ENCODE measurements at regions not wholly inside any gene's neighbourhood (a gene's known extent, or its start where the extent isn't known, plus 50 kb on each side); places are given as distances from the start of the nearest gene placed in this dataset.

DNA sequence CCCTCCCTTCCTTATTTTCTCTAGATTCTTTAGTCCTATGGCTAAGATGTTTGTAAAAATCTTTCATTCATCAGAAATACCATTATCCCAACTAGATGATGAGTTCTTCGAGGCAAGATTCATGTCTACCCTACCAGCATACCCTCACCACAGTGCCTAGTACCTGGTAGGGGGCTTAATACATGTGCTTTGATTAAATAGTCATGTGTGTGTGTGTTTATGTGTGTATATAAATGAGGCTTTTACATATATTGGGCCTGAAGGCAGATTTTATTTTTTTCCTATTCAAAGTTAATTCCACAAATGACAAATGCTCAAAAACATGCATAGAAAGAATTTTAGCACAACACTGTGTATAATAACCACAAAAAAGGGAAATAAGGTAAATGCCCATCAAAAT, 193.0 kb upstream of the IRX3 start:
- no peak for DNase-seq (ENCODE audit: low spot score)

DNA sequence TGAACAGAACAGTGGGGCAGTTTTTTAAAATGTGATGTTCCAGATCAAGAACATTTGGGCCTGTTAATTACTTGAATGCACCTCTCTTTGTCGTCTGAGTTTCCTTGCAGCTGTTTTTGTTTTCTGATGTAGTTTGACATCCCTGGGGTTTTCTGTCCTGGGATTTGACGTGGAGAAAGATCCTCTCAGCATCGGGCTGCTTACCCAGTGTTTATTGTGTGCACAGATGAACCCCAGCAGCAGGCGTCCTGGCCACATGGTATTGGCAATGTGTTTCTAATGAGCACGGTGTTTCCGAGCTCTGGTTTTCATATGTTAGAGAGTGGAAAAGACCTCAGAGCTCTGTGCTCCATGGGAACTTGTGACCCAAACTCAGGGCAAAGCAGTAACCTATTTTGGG, 191.1 kb upstream of the IRX3 start:
- DNase-seq (ENCODE audit: low spot score): no peak

DNA sequence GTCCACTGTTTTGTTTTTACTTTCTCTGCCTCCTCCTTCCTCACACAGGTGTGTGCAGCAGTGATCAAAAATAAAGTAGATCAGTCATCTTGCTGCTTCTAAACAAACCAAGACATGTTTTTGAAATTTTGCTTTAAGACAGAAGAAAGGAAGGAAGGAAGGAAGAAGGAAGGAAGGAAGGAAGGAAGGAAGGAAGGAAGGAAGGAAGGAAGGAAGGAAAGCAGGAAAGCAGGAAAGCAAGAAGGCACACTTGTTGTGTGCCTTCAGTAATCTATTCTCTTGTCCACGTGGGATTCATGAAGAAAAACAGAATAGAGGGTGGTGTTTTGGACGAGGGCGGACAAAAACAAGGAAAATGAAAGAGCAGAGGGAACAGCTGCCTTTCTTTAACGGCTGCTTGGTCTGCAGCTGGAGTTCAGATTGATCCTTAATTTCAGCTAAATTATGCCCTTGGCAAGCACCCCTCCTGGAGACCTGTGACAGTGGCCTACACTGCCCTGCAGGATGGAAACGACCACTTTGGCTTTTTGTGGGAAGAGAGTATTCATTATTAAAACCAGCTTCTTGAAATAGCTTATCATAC, 188.5 kb upstream of the IRX3 start:
- no peak for DNase-seq (ENCODE audit: low spot score)

DNA sequence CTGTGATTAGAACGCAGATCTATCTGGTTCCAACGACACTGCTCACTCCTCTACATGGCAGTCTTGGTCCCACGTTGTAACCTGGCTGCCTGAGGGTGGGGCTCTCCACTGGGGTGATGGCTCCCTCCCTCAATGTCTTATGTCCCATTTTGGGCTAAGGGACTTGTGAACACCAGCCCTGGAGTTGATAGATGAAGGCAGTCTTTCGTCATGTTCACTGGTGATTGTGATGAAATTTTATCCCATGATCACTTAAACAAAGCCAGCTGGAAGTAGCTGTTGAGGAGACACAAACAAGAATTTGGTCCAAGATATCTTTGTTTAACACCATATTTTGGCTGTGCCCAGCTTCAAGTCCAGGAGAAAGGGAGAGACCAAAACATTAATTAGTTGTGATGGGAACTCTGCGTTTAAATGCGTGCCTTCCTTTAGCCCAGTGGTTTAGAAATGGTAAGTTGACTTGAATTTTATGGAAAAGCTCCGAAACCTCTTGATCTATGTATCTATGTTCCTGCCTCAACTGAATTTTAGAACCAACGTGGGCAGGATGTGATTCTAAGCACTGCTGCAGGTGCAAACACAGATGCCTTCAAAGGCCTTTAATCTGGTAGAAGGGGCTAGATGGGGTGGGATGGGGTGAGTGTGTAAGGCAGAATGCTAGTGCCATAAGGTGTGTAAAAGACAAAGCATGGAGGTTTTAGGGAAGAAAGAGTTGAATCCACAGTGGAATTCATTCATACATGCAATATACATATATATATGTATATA, 186.8 kb upstream of the IRX3 start:
- DNase-seq (ENCODE audit: low spot score): no peak

DNA sequence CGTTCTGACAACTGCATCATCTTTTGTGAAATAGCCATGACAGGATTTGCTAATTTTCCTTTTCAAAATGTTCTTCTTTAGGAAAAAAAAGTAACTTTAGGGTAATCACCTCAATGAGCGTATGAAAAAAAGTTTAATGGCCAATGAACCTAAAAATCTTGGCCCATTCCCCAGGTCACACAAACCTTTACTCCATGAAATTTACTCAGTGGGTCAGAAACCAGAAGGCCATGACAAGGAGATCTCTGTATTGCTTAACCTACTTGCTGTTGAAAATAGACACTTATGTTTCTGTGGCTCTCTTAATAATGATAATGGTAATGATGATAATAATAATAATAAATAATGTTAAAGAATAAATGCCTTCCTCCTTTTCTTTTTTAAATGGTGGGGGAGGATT, 180.8 kb upstream of the IRX3 start:
- DNase-seq (ENCODE audit: low spot score): no peak

DNA sequence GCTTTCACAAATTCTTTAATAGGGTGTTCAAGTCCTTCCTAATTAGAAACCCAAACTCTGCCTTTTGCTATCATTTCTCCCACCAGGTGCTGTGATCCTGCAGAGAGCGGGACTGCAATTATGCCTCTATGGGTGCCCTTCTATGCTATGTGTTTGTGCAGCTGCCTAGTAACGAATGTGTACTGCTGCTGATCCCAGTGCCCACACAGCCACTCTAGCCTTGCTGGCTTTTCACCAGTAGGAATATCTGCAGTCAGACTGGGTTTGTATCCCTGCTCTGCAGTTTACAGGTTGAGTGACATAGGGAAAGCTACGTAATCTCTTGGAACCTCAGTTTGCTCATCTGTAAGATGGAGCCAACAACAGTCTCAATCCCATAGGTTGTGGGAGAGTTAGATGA, 179.6 kb upstream of the IRX3 start:
- no peak for DNase-seq (ENCODE audit: low spot score)

DNA sequence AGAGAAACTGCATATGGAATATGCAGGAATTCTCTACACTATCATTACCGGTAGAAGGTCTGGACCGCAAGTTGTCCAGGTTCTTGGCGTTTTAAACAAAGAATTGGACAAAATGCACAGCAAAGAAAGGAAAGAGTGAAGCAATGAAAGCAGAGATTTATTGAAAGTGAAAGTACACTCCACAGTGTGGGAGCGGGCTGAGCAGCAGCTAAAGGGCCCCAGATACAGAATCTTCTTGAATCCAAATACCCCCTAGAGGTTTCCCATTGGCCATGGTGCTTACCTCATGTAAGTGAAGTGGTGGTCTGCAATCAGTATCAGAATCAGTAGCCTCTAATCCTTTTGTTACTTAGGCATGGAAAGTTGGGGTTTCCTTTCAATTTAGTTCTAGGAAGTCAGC, 178.5 kb upstream of the IRX3 start:
- no peak for DNase-seq (ENCODE audit: low spot score)

DNA sequence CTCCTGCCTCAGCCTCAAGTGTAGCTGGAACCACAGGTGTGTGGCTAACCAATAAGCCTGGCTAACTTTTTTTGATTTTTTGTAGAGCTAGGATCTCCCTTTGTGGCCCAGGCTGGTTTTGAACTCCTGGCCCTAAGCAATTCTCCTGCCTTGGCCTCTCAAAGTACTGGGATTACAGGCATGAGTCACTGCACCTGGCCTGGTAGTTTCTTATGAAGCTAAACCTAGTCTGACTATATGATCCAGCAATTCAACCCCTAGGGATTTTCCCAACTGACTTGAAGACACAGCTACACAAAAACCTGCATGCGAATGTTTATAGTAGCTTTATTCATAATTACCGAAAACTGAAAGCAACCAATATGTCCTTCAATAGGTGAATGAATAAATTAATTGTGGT, 176.2 kb upstream of the IRX3 start:
- no peak for DNase-seq (ENCODE audit: low spot score)

DNA sequence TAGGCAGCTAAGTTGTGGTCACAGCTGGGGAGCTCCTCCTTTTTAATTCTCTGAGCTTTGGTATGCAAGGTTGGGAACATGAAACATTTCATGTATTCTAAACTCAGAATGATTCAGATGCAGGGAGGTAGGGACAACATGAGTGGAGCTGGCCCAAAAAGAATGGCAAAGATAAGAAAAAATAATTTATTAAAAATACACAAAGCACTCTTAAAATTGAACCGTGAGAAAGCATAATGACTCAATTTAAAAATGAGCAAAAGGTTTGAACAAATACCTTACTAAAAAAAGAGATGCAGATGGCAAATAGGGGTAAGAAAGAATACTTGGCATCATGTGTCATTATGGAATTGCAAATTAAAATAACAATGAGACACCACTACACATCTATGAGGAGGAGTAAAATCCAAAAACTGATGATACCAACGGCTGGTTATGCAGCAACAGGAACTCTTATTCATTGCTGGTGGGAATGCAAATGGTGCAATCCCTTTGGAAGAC, 175.6 kb upstream of the IRX3 start:
- DNase-seq (ENCODE audit: low spot score): no peak

DNA sequence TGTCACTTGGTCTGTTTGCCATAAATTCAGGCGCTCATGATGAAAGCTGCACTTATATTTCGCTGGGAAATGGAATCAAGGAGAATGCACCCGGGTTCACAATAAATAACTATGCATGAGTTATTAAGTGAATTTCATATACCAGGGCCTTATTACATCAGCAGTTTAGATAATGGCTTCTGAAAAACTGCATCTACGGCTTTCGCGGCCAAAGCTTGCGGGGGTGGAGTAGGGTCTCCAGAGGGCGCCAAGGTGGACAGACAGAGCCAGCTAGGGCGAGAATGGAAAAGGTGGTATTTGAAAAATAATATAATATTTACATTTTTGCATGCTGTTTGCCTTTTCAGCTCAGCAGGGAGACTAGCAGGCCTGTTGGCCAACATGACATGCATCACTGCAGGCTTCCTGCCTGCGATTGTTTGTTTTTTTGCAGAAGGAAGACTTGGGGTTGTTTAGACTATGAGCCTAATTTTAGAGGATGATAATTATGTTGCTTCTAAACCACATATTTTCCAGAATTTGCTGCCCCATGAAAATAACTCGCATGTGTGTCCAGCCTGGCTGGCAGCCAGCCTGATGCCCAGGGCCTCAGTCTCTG, 173.8 kb upstream of the IRX3 start:
- no peak for DNase-seq (ENCODE audit: low spot score)

DNA sequence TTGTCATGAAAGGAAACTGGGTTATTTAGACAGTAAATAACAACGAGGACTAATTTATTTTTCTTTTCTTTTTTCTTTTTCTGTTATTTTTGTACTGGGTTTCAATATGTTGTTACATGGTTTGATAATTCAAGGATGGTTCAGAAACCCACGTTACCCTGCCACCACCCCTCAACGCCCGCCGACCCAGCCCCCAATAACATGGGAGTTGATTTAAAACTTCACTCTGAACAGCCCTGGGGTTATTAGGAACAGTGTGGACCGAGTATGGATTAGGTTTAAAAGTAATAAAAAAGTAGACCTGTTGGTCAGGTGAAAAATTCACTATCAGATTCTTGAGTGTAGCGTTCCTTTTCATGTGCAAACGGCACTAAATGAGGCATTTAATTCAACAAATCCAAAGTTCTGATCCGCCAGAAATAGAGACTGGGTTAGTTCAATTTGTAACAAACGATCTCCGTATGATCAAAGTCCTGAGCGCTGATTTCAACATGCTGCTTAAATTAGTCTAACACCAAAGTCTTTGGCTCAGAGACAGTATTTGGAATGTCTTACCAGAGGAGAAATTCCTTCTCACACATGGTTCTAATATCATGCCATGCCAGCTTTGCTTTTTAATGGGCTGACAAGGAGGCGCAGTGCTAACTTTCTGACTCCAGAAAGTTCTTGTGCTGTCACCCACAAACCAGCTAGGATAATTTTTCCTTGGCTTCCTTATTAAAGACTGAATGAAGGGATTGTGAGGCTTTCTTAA, 173.1 kb upstream of the IRX3 start:
- DNase-seq (ENCODE audit: low spot score): no peak

DNA sequence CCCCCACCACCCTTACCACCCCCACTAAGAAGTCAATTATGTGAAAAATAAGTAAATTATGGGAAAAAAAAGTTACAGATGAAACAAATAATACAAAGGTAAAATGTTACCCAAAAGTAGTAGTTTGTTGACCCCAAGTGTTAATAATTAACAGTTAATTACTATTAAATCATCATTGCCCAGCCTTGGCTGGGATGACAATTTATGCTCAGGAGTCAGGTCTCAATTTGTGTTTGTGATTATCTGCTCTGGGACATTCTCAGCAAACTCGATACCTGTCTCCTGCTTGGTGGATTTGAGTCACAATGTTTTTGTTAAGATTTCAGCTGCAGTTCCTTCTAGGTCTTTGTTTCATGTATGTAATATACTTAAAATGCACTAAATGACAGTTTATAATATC, 172.3 kb upstream of the IRX3 start:
- DNase-seq (ENCODE audit: low spot score): no peak

DNA sequence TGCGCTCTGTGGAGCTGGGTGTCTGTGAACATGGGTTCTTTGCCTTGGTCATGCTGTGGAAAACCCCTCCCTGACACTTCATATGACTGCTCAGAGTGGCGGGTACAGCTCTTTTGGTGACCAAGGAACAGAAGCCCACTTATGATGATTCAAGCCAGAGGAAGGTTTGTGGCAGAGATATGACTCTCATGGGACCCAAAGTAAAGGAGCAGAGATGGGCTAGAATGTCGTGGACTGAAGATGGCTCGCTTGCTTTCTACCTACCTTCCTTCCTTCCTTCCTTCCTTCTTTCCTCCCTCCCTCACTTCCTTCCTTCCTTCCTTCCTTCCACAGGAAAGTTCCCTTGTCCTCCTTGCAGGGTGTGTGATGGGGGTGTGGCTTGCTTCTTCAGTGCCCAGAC, 169.7 kb upstream of the IRX3 start:
- no peak for DNase-seq (ENCODE audit: low spot score)

DNA sequence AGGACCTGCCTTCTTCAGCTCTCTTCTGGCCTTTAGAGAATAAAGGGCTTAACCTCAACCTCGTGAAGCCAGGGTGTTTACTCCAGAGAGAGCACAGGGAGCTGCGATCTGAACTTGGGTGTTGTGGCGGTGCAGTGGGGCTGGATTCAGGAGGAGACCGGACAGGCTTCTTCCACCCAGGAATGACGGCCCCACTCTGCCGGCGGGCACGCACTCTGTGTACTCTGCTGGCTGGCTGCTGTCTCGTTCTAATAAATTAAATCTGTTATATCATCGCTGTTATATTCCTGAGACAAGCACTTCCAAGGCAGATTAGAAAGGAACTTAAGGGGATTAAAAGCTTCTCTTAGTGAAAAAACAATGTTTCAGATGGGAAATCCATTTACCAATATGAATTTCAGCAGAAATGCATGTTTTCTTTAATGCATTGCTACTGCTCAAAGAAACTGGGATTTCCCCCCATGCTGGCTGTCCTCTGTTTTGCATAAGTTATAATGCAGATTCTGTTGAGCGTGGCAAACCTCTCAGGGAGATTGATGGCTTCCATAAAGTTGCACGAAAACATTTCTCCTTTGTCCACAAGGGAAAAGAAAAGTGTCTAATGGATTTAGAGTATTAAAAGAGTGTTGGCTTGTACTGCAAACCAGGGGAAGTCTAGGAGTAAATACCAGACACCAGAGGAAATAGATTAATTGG, 168.6 kb upstream of the IRX3 start:
- no peak for DNase-seq (ENCODE audit: low spot score)

DNA sequence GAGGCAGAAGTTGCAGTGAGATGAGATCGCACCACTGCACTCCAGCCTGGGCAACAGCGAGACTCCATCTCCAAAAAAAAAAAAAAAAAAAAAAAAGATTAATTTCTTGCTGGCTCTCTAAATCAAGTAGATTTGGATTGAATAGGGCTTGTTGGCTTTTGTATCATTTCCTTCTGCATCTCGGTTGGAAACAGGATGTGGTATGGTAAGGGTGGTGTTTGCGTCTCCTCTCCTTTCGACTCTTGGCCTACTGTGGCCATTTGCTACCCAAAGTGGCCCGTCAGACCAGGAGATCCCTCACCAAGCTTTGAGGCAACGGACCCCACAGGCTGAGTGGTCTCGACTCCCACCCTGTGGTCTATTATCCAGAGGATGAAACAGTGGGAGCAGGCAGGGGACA, 168.0 kb upstream of the IRX3 start:
- no peak for DNase-seq (ENCODE audit: low spot score)

DNA sequence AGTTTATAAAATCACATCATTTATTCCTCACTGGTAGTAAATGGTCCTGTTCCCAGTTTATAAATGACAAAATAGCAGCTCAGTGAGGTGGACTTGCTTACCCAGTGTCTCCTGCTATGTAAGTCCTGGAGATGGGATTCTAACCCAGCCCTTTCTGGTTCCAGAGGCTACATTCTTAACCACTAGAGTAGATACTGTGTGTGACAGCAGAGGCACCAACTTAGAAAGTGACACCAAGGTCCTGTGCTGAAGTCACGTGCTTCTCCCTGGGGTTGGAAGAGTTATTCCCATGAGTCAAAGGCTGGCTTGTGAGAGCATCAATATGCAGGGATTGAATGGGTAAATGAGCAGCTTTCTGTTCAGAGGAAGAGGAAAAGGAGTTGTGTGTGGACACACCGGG, 167.3 kb upstream of the IRX3 start:
- no peak for DNase-seq (ENCODE audit: low spot score)

DNA sequence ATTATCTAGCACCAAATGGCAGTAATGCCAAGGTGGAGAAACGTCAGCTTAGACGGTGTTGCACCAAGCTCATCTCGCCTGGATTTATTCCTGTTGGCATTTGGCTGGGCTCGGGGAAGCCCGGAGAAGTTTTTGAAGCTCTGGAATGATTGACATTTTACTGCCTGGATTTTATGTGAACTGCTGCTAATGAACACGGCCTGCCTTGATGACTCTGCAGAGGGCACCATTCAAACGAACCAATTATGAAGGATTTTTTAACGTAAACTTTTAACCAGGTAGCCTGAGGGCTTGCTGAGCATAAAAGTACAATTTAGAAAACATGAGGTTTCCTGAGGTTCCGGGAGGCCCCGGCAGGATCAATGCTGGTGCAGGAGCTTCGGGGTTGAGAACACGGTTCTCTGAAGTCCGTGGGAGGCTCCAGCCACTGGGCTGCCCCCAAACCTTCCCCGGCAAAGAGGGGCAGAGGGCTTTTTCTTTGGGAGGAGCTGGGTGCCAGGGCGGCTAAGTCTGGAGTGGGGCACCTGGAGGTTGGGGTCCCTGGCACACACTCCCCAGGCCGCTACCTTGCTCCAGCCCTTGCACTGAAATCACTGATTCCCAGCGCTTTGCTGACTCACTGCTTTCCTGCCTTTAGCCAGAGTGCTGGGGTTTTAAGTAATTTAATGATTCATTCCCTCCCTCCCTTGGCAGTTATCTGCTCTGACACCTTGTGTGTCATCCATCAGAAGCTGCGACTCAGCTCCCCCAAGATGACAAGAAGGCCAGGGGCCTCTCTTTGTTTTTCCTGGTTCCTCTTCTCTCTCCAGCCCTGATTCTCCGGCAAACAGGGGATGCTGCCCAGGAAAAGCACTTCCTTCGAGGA, 161.2 kb upstream of the IRX3 start:
- DNase-seq (ENCODE audit: low spot score): peak; percentile 27

DNA sequence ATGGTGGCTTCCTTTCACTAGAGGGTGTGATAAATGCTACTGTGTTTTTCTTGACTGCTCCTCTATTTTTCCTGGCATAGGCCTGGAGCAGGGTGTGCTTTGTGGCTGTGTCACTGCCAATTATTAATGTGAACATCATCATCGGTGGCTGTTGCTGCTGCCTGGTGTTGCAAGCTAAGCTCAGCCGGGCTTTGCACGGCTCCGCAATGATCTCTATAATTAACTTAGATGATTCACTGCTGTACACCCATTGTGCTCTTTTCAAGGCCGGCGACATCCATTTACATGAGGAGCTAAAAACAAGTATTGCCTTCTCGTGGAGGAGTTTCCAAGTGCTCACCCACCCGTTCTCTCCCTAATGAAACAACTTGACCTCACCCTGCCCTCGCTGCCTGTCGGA, 160.1 kb upstream of the IRX3 start:
- no peak for DNase-seq (ENCODE audit: low spot score)

DNA sequence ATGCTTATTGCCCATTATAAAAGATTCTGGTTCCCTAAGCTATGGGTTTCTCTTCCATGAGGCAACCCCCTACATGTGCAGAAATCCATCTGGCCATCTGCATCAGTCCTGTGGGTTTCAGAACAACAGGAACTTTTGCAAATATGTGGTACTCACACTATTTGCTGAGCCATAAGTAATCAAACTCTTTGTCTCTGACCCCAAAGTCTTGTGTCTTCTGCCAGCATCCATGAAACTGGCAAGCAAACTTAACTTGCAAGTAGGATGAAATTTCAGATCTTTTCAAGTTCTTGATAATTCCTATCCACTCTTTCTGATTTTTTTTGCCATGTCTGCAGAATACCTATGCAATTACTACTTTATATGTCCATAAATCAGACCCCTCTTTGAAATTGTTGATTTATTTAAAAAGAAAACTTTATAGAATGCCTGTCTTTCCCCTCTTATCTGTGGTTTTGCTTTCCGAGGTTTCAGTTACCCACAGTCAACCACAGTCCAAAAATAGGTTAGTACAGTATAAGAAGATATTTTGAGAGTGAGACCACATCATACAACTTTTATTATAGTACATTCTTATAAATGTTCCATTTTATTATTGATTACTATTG, 158.4 kb upstream of the IRX3 start:
- no peak for DNase-seq (ENCODE audit: low spot score)

DNA sequence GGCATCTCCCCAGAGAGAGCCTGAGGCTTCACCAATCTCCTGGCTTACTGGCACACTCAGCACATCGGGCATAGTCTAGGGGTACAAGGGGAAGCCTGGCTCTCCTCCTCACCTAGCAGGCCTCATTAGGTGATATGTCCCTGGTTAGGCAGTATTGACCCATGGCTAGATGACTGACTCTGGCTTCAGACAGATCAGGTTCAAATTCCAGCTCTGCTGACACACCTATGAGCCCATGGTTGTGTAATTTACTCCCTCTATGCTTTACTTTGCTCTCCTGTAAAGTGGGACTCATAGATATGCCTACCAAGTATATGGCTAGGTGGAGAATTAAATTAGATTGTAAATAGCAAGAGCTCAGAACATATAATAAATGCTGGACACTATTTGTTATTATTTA, 157.3 kb upstream of the IRX3 start:
- no peak for DNase-seq (ENCODE audit: low spot score)

DNA sequence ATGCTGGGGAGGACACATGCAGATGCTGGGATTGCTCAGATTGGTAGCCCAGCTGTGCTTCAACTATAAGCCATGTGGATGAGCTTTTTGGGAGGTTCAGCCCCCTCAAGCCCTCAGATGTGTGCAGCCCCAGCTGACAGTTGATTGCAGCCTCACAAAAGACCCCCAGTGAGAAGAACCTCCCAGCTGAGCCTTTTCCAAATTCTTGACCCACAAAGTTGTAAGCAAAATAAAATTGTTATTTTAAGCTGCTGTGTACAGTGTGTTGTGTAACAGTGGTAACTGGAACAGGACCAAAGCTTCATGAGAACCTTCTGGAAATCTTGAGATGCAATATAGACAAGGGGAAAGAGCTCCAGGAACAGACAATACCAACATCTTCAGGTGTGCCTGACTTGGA, 156.8 kb upstream of the IRX3 start:
- DNase-seq (ENCODE audit: low spot score): no peak
